HG02943 (cell line): ENCODE measurements at regions not wholly inside any gene's neighbourhood (a gene's known extent, or its start where the extent isn't known, plus 50 kb on each side); places are given as distances from the start of the nearest gene placed in this dataset.

ENCODE experiments used
- ATAC-seq: cut with Tn5 transposase; IDR thresholded peaks from one replicate; pipeline ENCODE4 v1.9.1; 2021; ENCODE audit warnings: mild to moderate bottlenecking, low read depth, moderate library complexity; ENCODE audit not compliant: unreplicated experiment

- ATAC-seq: no peak
These were observed 50.0 kb upstream of the DOCK9 start for GRCh38 chr13:99027661-99028425.

- ATAC-seq: no peak
These were observed 51.0 kb upstream of the DOCK9 start for GRCh38 chr13:99028890-99029289.

GRCh38 chr13:99029576-99029975, 51.7 kb upstream of the DOCK9 start:
- ATAC-seq: no peak

GRCh38 chr13:99030326-99030725, 52.5 kb upstream of the DOCK9 start:
- no peak for ATAC-seq

- no peak for ATAC-seq
These were observed 54.0 kb upstream of the DOCK9 start for GRCh38 chr13:99031832-99032231.

- ATAC-seq: no peak
These were observed 56.0 kb upstream of the DOCK9 start for GRCh38 chr13:99033814-99034213.

- no peak for ATAC-seq
These were observed 56.6 kb upstream of the DOCK9 start for GRCh38 chr13:99034333-99035085.

GRCh38 chr13:99035715-99036114, 57.9 kb upstream of the DOCK9 start:
- ATAC-seq: no peak

GRCh38 chr13:99037756-99038155, 59.9 kb upstream of the DOCK9 start:
- ATAC-seq: no peak

GRCh38 chr13:99039718-99040280, 61.9 kb upstream of the DOCK9 start:
- ATAC-seq: no peak

GRCh38 chr13:99040536-99041131, 62.8 kb upstream of the DOCK9 start:
- ATAC-seq: no peak

- ATAC-seq: no peak
These were observed 63.5 kb upstream of the DOCK9 start for GRCh38 chr13:99041337-99041736.

GRCh38 chr13:99041788-99042187, 63.9 kb upstream of the DOCK9 start:
- ATAC-seq: peak; percentile 45

- no peak for ATAC-seq
These were observed 64.8 kb upstream of the DOCK9 start for GRCh38 chr13:99042521-99043250.

GRCh38 chr13:99043831-99044231, 66.0 kb upstream of the DOCK9 start:
- ATAC-seq: no peak

GRCh38 chr13:99044764-99045163, 66.9 kb upstream of the DOCK9 start:
- ATAC-seq: no peak

- ATAC-seq: no peak
These were observed 67.5 kb upstream of the DOCK9 start for GRCh38 chr13:99045396-99045795.

GRCh38 chr13:99046851-99047250, 69.0 kb upstream of the DOCK9 start:
- ATAC-seq: no peak

- no peak for ATAC-seq
These were observed 73.2 kb upstream of the DOCK9 start for GRCh38 chr13:99050983-99051488.

GRCh38 chr13:99051768-99052455, 74.0 kb upstream of the DOCK9 start:
- no peak for ATAC-seq
